ENCODE measurements at regions not wholly inside any gene's neighbourhood (a gene's known extent, or its start where the extent isn't known, plus 50 kb on each side); places are given as distances from the start of the nearest gene placed in this dataset.
A peak's percentile ranks its signal among the peaks of the same experiment; 100 is the strongest.

GRCh38 chr1:175882192-175882591, 138.8 kb upstream of the TNR start:
- Histone ChIP-seq H4K5ac (ENCODE audit: insufficient read length, low read depth, low read length) (no peak overlapping the region), H3K4ac (replicated peaks; ENCODE audit: insufficient read length, low read depth, low read length) (no peak overlapping the region), H2BK5ac (ENCODE audit: low read depth, low read length) (no peak overlapping the region), H3K56ac (replicated peaks; ENCODE audit: insufficient read length, low read depth, low read length) (no peak overlapping the region), H3K27me3 (replicated peaks in 1 of 4; ENCODE audit: control insufficient read depth in 3 of 4, extremely low read depth in 1 of 4, insufficient read depth in 3 of 4, low read length in 3 of 4) (peaks cover 3 to 5% (median 3%) of the 10 kb centered on the region in 4 experiments; a peak in 4 of 7 replicates), H3K79me1 (ENCODE audit: low read depth, low read length) (no peaks in the 10 kb centered on the region), H2BK120ac (replicated peaks; ENCODE audit: low read depth, low read length) (no peak overlapping the region), H3K27ac (ENCODE audit: low read depth, low read length) (no peak overlapping the region), H4K20me1 (replicated peaks in 1 of 2; ENCODE audit: control insufficient read depth in 1 of 2, insufficient read depth in 2 of 2, low read length in 2 of 2) (no peaks in the 10 kb centered on the region), H2AK5ac (ENCODE audit: low read depth, low read length) (no peak overlapping the region), H2AFZ (ENCODE audit: low read length) (no peak overlapping the region), H3K4me1 (replicated peaks in 1 of 4; ENCODE audit: control insufficient read depth in 3 of 4, insufficient read depth in 4 of 4, low read length in 3 of 4) (peaks cover 0 to 2% (median under 1%) of the 10 kb centered on the region in 4 experiments; a peak in 2 of 7 replicates), H2BK12ac (ENCODE audit: low read depth, low read length) (no peak overlapping the region), H3K9me3 (ENCODE audit: insufficient read depth in 2 of 2, low read depth in 1 of 2, low read length in 1 of 2) (no peaks in the 10 kb centered on the region), H3K36me3 (ENCODE audit: control insufficient read depth in 2 of 4, insufficient read depth in 4 of 4, low read length in 3 of 4) (no peaks in the 10 kb centered on the region), H3K18ac (ENCODE audit: extremely low read depth, low read length) (no peak overlapping the region), H3K79me2 (ENCODE audit: control insufficient read depth in 1 of 2, insufficient read depth in 2 of 2, low read length in 2 of 2) (no peaks in the 10 kb centered on the region), H2BK15ac (ENCODE audit: low read length) (no peak overlapping the region), H4K8ac (ENCODE audit: extremely low read depth, insufficient read depth, low read length) (no peak overlapping the region), H4K91ac (replicated peaks; ENCODE audit: insufficient read length, low read length) (no peak overlapping the region), H3K23ac (ENCODE audit: insufficient read length) (no peak overlapping the region), H2BK20ac (ENCODE audit: low read length) (no peak overlapping the region), H3K4me2 (ENCODE audit: insufficient read depth in 1 of 2, low read depth in 2 of 2, low read length in 2 of 2) (no peak overlapping the region), H3K23me2 (ENCODE audit: low read depth, low read length) (no peaks in the 10 kb centered on the region), H3K4me3 (ENCODE audit: extremely low read depth in 1 of 4, insufficient read depth in 2 of 4, low read depth in 3 of 4, low read length in 4 of 4) (no peak overlapping the region), H3K14ac (ENCODE audit: insufficient read length) (no peak overlapping the region), H3K9ac (replicated peaks in 1 of 4; ENCODE audit: extremely low read depth in 1 of 4, low read depth in 3 of 4, low read length in 3 of 4) (no peak overlapping the region)
- 86% methylated on average over 1 of the region's 1 CpG; no CpG with 5 or more reads in 1 of the 2 experiments for WGBS, 2 experiments (ENCODE audit: extremely low coverage in 1 of 2, insufficient coverage in 1 of 2, insufficient read length in 1 of 2, insufficient replicate concordance in 2 of 2, low coverage in 1 of 2, low lambda C conversion rate in 2 of 2, missing lambda C conversion rate in 1 of 2)
- TF ChIP-seq POLR2A (IDR thresholded peaks at IDR 0.05; ENCODE audit: control extremely low read depth in 1 of 2, low read depth in 2 of 2, low read length in 2 of 2): no peak
- TF ChIP-seq KDM1A (IDR thresholded peaks at IDR 0.05; ENCODE audit: borderline replicate concordance, low read length): peak; percentile 82
- FAIRE-seq: no peak
- DNase-seq (ENCODE audit: low read depth in 1 of 2, low spot score in 2 of 2): no peak
- POLR2A ChIA-PET (ENCODE audit: partially characterized antibody): no interaction called here
- CTCF ChIA-PET (ENCODE audit: partially characterized antibody): no interaction called here
